GM19043 (cell line): ENCODE measurements at regions not wholly inside any gene's neighbourhood (a gene's known extent, or its start where the extent isn't known, plus 50 kb on each side); places are given as distances from the start of the nearest gene placed in this dataset.

Experiments
- ATAC-seq: cut with Tn5 transposase; IDR thresholded peaks from one replicate; pipeline ENCODE4 v1.9.1; 2021; ENCODE audit warnings: low read depth; ENCODE audit not compliant: unreplicated experiment

- ATAC-seq: no peak
These were observed 189.7 kb downstream of the BCAT1 start for GRCh38 chr12:24759155-24759554.

GRCh38 chr12:24756479-24757024 is 192.3 kb downstream of the BCAT1 start:
- ATAC-seq: no peak

- no peak for ATAC-seq
These were observed 193.9 kb downstream of the BCAT1 start for GRCh38 chr12:24754690-24755638.

GRCh38 chr12:24752763-24753462 is 196.0 kb downstream of the BCAT1 start:
- ATAC-seq: no peak

- no peak for ATAC-seq
These were observed 197.7 kb downstream of the BCAT1 start for GRCh38 chr12:24751181-24751580.

GRCh38 chr12:24750263-24750662 is 198.6 kb downstream of the BCAT1 start:
- ATAC-seq: no peak

GRCh38 chr12:24749171-24749570 is 199.7 kb downstream of the BCAT1 start:
- no peak for ATAC-seq

GRCh38 chr12:24748326-24748725 is 200.6 kb downstream of the BCAT1 start:
- ATAC-seq: no peak

- ATAC-seq: no peak
These were observed 202.0 kb downstream of the BCAT1 start for GRCh38 chr12:24746864-24747263.

- no peak for ATAC-seq
These were observed 202.8 kb downstream of the BCAT1 start for GRCh38 chr12:24746006-24746671.

- ATAC-seq: no peak
These were observed 204.7 kb downstream of the BCAT1 start for GRCh38 chr12:24743941-24744793.

- peak; percentile 79 for ATAC-seq
These were observed 206.5 kb downstream of the BCAT1 start for GRCh38 chr12:24742378-24742777.

GRCh38 chr12:24741216-24741615 is 207.7 kb downstream of the BCAT1 start:
- peak; percentile 43 for ATAC-seq

GRCh38 chr12:24739106-24739779 is 209.7 kb downstream of the BCAT1 start:
- no peak for ATAC-seq

GRCh38 chr12:24738441-24738840 is 210.5 kb downstream of the BCAT1 start:
- no peak for ATAC-seq

GRCh38 chr12:24731596-24731995 is 217.3 kb downstream of the BCAT1 start:
- ATAC-seq: no peak

- peak; percentile 52 for ATAC-seq
These were observed 218.4 kb downstream of the BCAT1 start for GRCh38 chr12:24730489-24730896.

GRCh38 chr12:24728826-24729225 is 220.1 kb downstream of the BCAT1 start:
- ATAC-seq: no peak

GRCh38 chr12:24728366-24728765 is 220.5 kb downstream of the BCAT1 start:
- no peak for ATAC-seq
